GM23338 (cell line): ENCODE measurements at regions not wholly inside any gene's neighbourhood (a gene's known extent, or its start where the extent isn't known, plus 50 kb on each side); places are given as distances from the start of the nearest gene placed in this dataset.
"Not testable (repeated sequence)": the region's sequence is repeated elsewhere in the genome, so short reads cannot be mapped to it uniquely, and the experiment has no call there.

Experiments
- CTCF ChIP-seq, 2 experiments: fragments of 200-600 bp in 1 of 2; sonication (generic) in 1 of 2; conservative IDR thresholded peaks; 2 replicates each; pipeline versions ENCODE4 v1.5.1 to v1.6.1; 2016 to 2017; ENCODE audit warnings: antibody characterized with exemption in 2 of 2, low read depth in 2 of 2, mild to moderate bottlenecking in 2 of 2, moderate library complexity in 1 of 2
- EZH2 ChIP-seq: fragments of 200-600 bp; sonication (generic); IDR thresholded peaks from one replicate; pipeline ENCODE4 v1.8.0; 2017; ENCODE audit warnings: antibody characterized with exemption, mild to moderate bottlenecking, low read depth; ENCODE audit not compliant: unreplicated experiment
- JUNB ChIP-seq: IDR thresholded peaks from one replicate; pipeline ENCODE4 v1.6.1; 2016; ENCODE audit warnings: antibody characterized with exemption; ENCODE audit not compliant: unreplicated experiment
- NANOG ChIP-seq: IDR thresholded peaks from 2 replicates; pipeline ENCODE4 v1.6.1; 2016; ENCODE audit warnings: antibody characterized with exemption, borderline replicate concordance
- TF ChIP-seq, protein P1 (sequence below): IDR thresholded peaks from one replicate; pipeline ENCODE4 v1.6.1; 2018; ENCODE audit warnings: antibody characterized with exemption; ENCODE audit not compliant: unreplicated experiment

GRCh38 chr12:34262140-34262539, 239.8 kb downstream of the ALG10 start:
- TF ChIP-seq CTCF (conservative IDR thresholded peaks at IDR 0.05; ENCODE audit: low read depth in 2 of 2); JUNB; NANOG; EZH2: not testable (repeated sequence)
- TF ChIP-seq, protein P1, sequence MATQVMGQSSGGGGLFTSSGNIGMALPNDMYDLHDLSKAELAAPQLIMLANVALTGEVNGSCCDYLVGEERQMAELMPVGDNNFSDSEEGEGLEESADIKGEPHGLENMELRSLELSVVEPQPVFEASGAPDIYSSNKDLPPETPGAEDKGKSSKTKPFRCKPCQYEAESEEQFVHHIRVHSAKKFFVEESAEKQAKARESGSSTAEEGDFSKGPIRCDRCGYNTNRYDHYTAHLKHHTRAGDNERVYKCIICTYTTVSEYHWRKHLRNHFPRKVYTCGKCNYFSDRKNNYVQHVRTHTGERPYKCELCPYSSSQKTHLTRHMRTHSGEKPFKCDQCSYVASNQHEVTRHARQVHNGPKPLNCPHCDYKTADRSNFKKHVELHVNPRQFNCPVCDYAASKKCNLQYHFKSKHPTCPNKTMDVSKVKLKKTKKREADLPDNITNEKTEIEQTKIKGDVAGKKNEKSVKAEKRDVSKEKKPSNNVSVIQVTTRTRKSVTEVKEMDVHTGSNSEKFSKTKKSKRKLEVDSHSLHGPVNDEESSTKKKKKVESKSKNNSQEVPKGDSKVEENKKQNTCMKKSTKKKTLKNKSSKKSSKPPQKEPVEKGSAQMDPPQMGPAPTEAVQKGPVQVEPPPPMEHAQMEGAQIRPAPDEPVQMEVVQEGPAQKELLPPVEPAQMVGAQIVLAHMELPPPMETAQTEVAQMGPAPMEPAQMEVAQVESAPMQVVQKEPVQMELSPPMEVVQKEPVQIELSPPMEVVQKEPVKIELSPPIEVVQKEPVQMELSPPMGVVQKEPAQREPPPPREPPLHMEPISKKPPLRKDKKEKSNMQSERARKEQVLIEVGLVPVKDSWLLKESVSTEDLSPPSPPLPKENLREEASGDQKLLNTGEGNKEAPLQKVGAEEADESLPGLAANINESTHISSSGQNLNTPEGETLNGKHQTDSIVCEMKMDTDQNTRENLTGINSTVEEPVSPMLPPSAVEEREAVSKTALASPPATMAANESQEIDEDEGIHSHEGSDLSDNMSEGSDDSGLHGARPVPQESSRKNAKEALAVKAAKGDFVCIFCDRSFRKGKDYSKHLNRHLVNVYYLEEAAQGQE: not testable (repeated sequence)
